ENCODE measurements at regions not wholly inside any gene's neighbourhood (a gene's known extent, or its start where the extent isn't known, plus 50 kb on each side); places are given as distances from the start of the nearest gene placed in this dataset.

GRCh38 chr2:161088658-161089350 lies 71.4 kb upstream of the TANK start:
- Histone ChIP-seq H3K9ac (ENCODE audit: low read depth, low read length, poor library complexity, severe bottlenecking) (peak overlapping the region; percentile 62), H3F3A (ENCODE audit: low read depth) (peaks cover 11% of the 10 kb centered on the region; the same call in 1 of the 2 replicates), H2AFZ (ENCODE audit: low read length) (peak overlapping the region; percentile 83), H3K27me3 (ENCODE audit: insufficient read depth, low read length, poor library complexity, severe bottlenecking) (no peaks in the 10 kb centered on the region), H3K79me2 (ENCODE audit: insufficient read depth, low read length) (no peaks in the 10 kb centered on the region), H3K9me2 (replicated peaks; ENCODE audit: low read depth, low read length) (no peaks in the 10 kb centered on the region), H3K9me3 (ENCODE audit: insufficient read depth, low read depth, low read length) (no peaks in the 10 kb centered on the region), H4K20me1 (ENCODE audit: insufficient read depth, low read length, poor library complexity, severe bottlenecking) (no peaks in the 10 kb centered on the region), H3K4me1 (ENCODE audit: insufficient read depth, low read length, poor library complexity, severe bottlenecking) (peaks cover 34% of the 10 kb centered on the region), H3K4me3 (ENCODE audit: low read length, poor library complexity, severe bottlenecking) (no peak overlapping the region), H3K36me3 (ENCODE audit: insufficient read depth, low read length) (no peaks in the 10 kb centered on the region), H3K4me2 (ENCODE audit: low read depth, low read length, poor library complexity, severe bottlenecking) (peak overlapping the region; percentile 72)
- TF ChIP-seq, protein P1, sequence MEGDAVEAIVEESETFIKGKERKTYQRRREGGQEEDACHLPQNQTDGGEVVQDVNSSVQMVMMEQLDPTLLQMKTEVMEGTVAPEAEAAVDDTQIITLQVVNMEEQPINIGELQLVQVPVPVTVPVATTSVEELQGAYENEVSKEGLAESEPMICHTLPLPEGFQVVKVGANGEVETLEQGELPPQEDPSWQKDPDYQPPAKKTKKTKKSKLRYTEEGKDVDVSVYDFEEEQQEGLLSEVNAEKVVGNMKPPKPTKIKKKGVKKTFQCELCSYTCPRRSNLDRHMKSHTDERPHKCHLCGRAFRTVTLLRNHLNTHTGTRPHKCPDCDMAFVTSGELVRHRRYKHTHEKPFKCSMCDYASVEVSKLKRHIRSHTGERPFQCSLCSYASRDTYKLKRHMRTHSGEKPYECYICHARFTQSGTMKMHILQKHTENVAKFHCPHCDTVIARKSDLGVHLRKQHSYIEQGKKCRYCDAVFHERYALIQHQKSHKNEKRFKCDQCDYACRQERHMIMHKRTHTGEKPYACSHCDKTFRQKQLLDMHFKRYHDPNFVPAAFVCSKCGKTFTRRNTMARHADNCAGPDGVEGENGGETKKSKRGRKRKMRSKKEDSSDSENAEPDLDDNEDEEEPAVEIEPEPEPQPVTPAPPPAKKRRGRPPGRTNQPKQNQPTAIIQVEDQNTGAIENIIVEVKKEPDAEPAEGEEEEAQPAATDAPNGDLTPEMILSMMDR (conservative IDR thresholded peaks at IDR 0.05; ENCODE audit: low read length): no peak
- TF ChIP-seq EZH2phosphoT487 (IDR thresholded peaks at IDR 0.05; ENCODE audit: borderline replicate concordance): no peak

GRCh38 chr2:161090411-161090810 lies 69.8 kb upstream of the TANK start:
- Histone ChIP-seq H3K4me3 (ENCODE audit: low read length, poor library complexity, severe bottlenecking) (peak overlapping the region; percentile 64), H3K4me2 (ENCODE audit: low read depth, low read length, poor library complexity, severe bottlenecking) (peak overlapping the region; percentile 72), H3K36me3 (ENCODE audit: insufficient read depth, low read length) (no peaks in the 10 kb centered on the region), H3K9me2 (replicated peaks; ENCODE audit: low read depth, low read length) (no peaks in the 10 kb centered on the region), H3K9me3 (ENCODE audit: insufficient read depth, low read depth, low read length) (no peaks in the 10 kb centered on the region), H4K20me1 (ENCODE audit: insufficient read depth, low read length, poor library complexity, severe bottlenecking) (no peaks in the 10 kb centered on the region), H3K9ac (ENCODE audit: low read depth, low read length, poor library complexity, severe bottlenecking) (peak overlapping the region; percentile 62), H3K4me1 (ENCODE audit: insufficient read depth, low read length, poor library complexity, severe bottlenecking) (peaks cover 43% of the 10 kb centered on the region), H3K79me2 (ENCODE audit: insufficient read depth, low read length) (no peaks in the 10 kb centered on the region), H3K27me3 (ENCODE audit: insufficient read depth, low read length, poor library complexity, severe bottlenecking) (no peaks in the 10 kb centered on the region), H3F3A (ENCODE audit: low read depth) (peaks cover 11% of the 10 kb centered on the region; the same call in 1 of the 2 replicates), H2AFZ (ENCODE audit: low read length) (peak overlapping the region; percentile 83)
- TF ChIP-seq EZH2phosphoT487 (IDR thresholded peaks at IDR 0.05; ENCODE audit: borderline replicate concordance): no peak
- TF ChIP-seq, protein P1 (conservative IDR thresholded peaks at IDR 0.05; ENCODE audit: low read length): no peak

DNA sequence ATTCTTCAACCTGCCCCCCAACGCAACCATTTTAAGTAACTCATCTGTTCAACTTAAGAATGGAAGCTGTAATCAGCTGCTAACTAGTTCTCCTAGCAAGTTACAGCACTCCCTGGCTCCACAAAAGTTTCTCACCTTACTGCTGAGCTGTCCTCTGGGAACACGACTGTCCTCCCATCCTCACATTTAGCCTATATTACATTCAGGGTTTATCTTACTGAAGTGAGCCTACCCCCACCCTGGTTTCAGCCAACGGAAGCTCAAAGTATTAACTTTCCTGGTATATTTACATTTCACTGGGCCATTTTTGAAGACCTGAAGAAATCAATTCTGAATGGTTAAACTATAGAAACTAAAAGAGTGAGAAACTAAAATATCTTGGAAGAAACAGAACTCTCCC lies 64.9 kb upstream of the TANK start:
- Histone ChIP-seq H3K9me2 (replicated peaks; ENCODE audit: low read depth, low read length) (no peaks in the 10 kb centered on the region), H3K4me3 (ENCODE audit: low read length, poor library complexity, severe bottlenecking) (no peak overlapping the region), H3K4me2 (ENCODE audit: low read depth, low read length, poor library complexity, severe bottlenecking) (peak overlapping the region; percentile 36), H3K79me2 (ENCODE audit: insufficient read depth, low read length) (no peaks in the 10 kb centered on the region), H2AFZ (ENCODE audit: low read length) (0 out of 2 replicates have a peak overlapping the region, but pooled peaks have one; percentile 37), H3F3A (ENCODE audit: low read depth) (peaks cover 5% of the 10 kb centered on the region; the same call in 1 of the 2 replicates), H3K36me3 (ENCODE audit: insufficient read depth, low read length) (no peaks in the 10 kb centered on the region), H3K9me3 (ENCODE audit: insufficient read depth, low read depth, low read length) (no peaks in the 10 kb centered on the region), H4K20me1 (ENCODE audit: insufficient read depth, low read length, poor library complexity, severe bottlenecking) (no peaks in the 10 kb centered on the region), H3K9ac (ENCODE audit: low read depth, low read length, poor library complexity, severe bottlenecking) (no peak overlapping the region), H3K4me1 (ENCODE audit: insufficient read depth, low read length, poor library complexity, severe bottlenecking) (peaks cover 37% of the 10 kb centered on the region), H3K27me3 (ENCODE audit: insufficient read depth, low read length, poor library complexity, severe bottlenecking) (no peaks in the 10 kb centered on the region)
- TF ChIP-seq EZH2phosphoT487 (IDR thresholded peaks at IDR 0.05; ENCODE audit: borderline replicate concordance): no peak
- TF ChIP-seq, protein P1 (conservative IDR thresholded peaks at IDR 0.05; ENCODE audit: low read length): no peak

Data from Loucy (cell line).